ENCODE measurements at regions not wholly inside any gene's neighbourhood (a gene's known extent, or its start where the extent isn't known, plus 50 kb on each side); places are given as distances from the start of the nearest gene placed in this dataset.

- no peak overlapping the region for H3K4me3 ChIP-seq (replicated peaks in 1 of 3; ENCODE audit: low read depth in 2 of 3, low read length in 3 of 3)
- 89% methylated on average over 1 of the region's 2 CpGs for WGBS (ENCODE audit: insufficient coverage)
- H3K9me3 Mint-ChIP-seq = peaks cover 0 to 7% (median 2%) of the 10 kb centered on the region in 7 donors
- no peak overlapping the region for H3K4me2 ChIP-seq (replicated peaks; ENCODE audit: extremely low read depth, low read length, poor library complexity, severe bottlenecking)
- H3K36me3 Mint-ChIP-seq = no peaks in the 10 kb centered on the region
- no peaks in the 10 kb centered on the region for H3K27me3 ChIP-seq (ENCODE audit: control insufficient read depth in 2 of 2, insufficient read depth in 2 of 2, low read length in 2 of 2)
- DNase-seq = no peak
- no peaks in the 10 kb centered on the region for H3K36me3 ChIP-seq (replicated peaks in 1 of 2; ENCODE audit: control insufficient read depth in 1 of 2, insufficient read depth in 2 of 2, low read length in 2 of 2)
- TF ChIP-seq, protein P1, sequence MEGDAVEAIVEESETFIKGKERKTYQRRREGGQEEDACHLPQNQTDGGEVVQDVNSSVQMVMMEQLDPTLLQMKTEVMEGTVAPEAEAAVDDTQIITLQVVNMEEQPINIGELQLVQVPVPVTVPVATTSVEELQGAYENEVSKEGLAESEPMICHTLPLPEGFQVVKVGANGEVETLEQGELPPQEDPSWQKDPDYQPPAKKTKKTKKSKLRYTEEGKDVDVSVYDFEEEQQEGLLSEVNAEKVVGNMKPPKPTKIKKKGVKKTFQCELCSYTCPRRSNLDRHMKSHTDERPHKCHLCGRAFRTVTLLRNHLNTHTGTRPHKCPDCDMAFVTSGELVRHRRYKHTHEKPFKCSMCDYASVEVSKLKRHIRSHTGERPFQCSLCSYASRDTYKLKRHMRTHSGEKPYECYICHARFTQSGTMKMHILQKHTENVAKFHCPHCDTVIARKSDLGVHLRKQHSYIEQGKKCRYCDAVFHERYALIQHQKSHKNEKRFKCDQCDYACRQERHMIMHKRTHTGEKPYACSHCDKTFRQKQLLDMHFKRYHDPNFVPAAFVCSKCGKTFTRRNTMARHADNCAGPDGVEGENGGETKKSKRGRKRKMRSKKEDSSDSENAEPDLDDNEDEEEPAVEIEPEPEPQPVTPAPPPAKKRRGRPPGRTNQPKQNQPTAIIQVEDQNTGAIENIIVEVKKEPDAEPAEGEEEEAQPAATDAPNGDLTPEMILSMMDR (IDR thresholded peaks at IDR 0.05) = no peak
- no peak overlapping the region for H3K9ac ChIP-seq (ENCODE audit: insufficient read depth, low read length, poor library complexity, severe bottlenecking)
- no peaks in the 10 kb centered on the region for H3K27me3 Mint-ChIP-seq (ENCODE audit: low read depth in 3 of 3)
- no peaks in the 10 kb centered on the region for H3K79me2 ChIP-seq (ENCODE audit: insufficient read depth, low read length)
- no peaks in the 10 kb centered on the region for H4K20me1 ChIP-seq (ENCODE audit: insufficient read depth, low read length)
- no peak overlapping the region for H3K27ac ChIP-seq (ENCODE audit: low read depth in 1 of 2, low read length in 2 of 2)
- no peaks in the 10 kb centered on the region for H3K4me1 Mint-ChIP-seq
- no peaks in the 10 kb centered on the region for H3K4me1 ChIP-seq (ENCODE audit: control insufficient read depth in 1 of 2, insufficient read depth in 2 of 2, low read length in 2 of 2)
- H3K4me3 Mint-ChIP-seq = no peak overlapping the region
- no peak overlapping the region for H2AFZ ChIP-seq (ENCODE audit: insufficient read depth, low read depth, low read length, poor library complexity, severe bottlenecking)
- H3K9me3 ChIP-seq (replicated peaks in 1 of 2; ENCODE audit: control insufficient read depth in 1 of 2, insufficient read depth in 1 of 2, low read length in 2 of 2) = no peaks in the 10 kb centered on the region
- no peak overlapping the region for H3K27ac Mint-ChIP-seq
- intact Hi-C loops (cut with micrococcal nuclease) = no loop called here
These were observed 695.3 kb downstream of the MAFB start for GRCh38 chr20:39993742-39994141.

- TF ChIP-seq, protein P1 (IDR thresholded peaks at IDR 0.05) = no peak
- intact Hi-C loops (cut with micrococcal nuclease) = no loop called here
- Histone ChIP-seq H3K79me2 (ENCODE audit: insufficient read depth, low read length) (no peaks in the 10 kb centered on the region), H3K27me3 (ENCODE audit: control insufficient read depth in 2 of 2, insufficient read depth in 2 of 2, low read length in 2 of 2) (no peaks in the 10 kb centered on the region), H3K9ac (ENCODE audit: insufficient read depth, low read length, poor library complexity, severe bottlenecking) (no peak overlapping the region), H3K9me3 (replicated peaks in 1 of 2; ENCODE audit: control insufficient read depth in 1 of 2, insufficient read depth in 1 of 2, low read length in 2 of 2) (no peaks in the 10 kb centered on the region), H3K36me3 (replicated peaks in 1 of 2; ENCODE audit: control insufficient read depth in 1 of 2, insufficient read depth in 2 of 2, low read length in 2 of 2) (no peaks in the 10 kb centered on the region), H3K27ac (ENCODE audit: low read depth in 1 of 2, low read length in 2 of 2) (no peak overlapping the region), H4K20me1 (ENCODE audit: insufficient read depth, low read length) (no peaks in the 10 kb centered on the region), H3K4me3 (replicated peaks in 1 of 3; ENCODE audit: low read depth in 2 of 3, low read length in 3 of 3) (no peak overlapping the region), H2AFZ (ENCODE audit: insufficient read depth, low read depth, low read length, poor library complexity, severe bottlenecking) (no peak overlapping the region), H3K4me1 (ENCODE audit: control insufficient read depth in 1 of 2, insufficient read depth in 2 of 2, low read length in 2 of 2) (no peaks in the 10 kb centered on the region), H3K4me2 (replicated peaks; ENCODE audit: extremely low read depth, low read length, poor library complexity, severe bottlenecking) (no peak overlapping the region)
- H3K4me3 Mint-ChIP-seq = no peak overlapping the region
- DNase-seq = no peak
- H3K27ac Mint-ChIP-seq = no peak overlapping the region
- peaks cover 0 to 7% (median 2%) of the 10 kb centered on the region in 7 donors for H3K9me3 Mint-ChIP-seq
- H3K4me1 Mint-ChIP-seq = no peaks in the 10 kb centered on the region
- no peaks in the 10 kb centered on the region for H3K36me3 Mint-ChIP-seq
- H3K27me3 Mint-ChIP-seq (ENCODE audit: low read depth in 3 of 3) = no peaks in the 10 kb centered on the region
These were observed 698.3 kb downstream of the MAFB start for GRCh38 chr20:39990692-39991091.
